HepG2 (cell line): ENCODE measurements at regions not wholly inside any gene's neighbourhood (a gene's known extent, or its start where the extent isn't known, plus 50 kb on each side); places are given as distances from the start of the nearest gene placed in this dataset.
A peak's percentile ranks its signal among the peaks of the same experiment; 100 is the strongest.

Experiments
- EZH2 ChIP-seq: conservative IDR thresholded peaks from 2 replicates; pipeline ENCODE4 v1.6.1; 2012; ENCODE audit warnings: mild to moderate bottlenecking, low read depth, low read length, moderate library complexity
- FOSL1 ChIP-seq: sonication (generic); formaldehyde crosslinking; IDR thresholded peaks from 2 replicates; pipeline ENCODE4 v1.9.0; 2021; ENCODE audit warnings: missing genetic modification reagents, borderline replicate concordance
- HOXA9 ChIP-seq: sonication (generic); formaldehyde crosslinking; IDR thresholded peaks from 2 replicates; pipeline ENCODE4 v1.8.1; 2022; ENCODE audit warnings: missing genetic modification reagents, mild to moderate bottlenecking, moderate library complexity, borderline replicate concordance
- IRF2 ChIP-seq: IDR thresholded peaks from 2 replicates; pipeline ENCODE4 v1.6.1; 2018; ENCODE audit warnings: missing genetic modification reagents, missing compliant biosample characterization
- RAD51 ChIP-seq: fragments of 450-650 bp; IDR thresholded peaks from 2 replicates; pipeline ENCODE4 v1.6.1; 2016; ENCODE audit warnings: borderline replicate concordance
- SMAD9 ChIP-seq: sonication (generic); formaldehyde crosslinking; IDR thresholded peaks from 2 replicates; pipeline ENCODE4 v1.5.1; 2020; ENCODE audit warnings: mild to moderate bottlenecking, missing genetic modification reagents
- TAF15 ChIP-seq: fragments of 200-400 bp; formaldehyde crosslinking; IDR thresholded peaks from one replicate; pipeline ENCODE4 v1.6.1; 2018; ENCODE audit warnings: mild to moderate bottlenecking, low read depth, low read length; ENCODE audit not compliant: poor library complexity, severe bottlenecking
- ZBTB42 ChIP-seq: sonication (generic); formaldehyde crosslinking; IDR thresholded peaks from 2 replicates; pipeline ENCODE4 v1.5.0; 2020; ENCODE audit warnings: mild to moderate bottlenecking, missing genetic modification reagents
- ZBTB7B ChIP-seq: sonication (generic); formaldehyde crosslinking; IDR thresholded peaks from 2 replicates; pipeline ENCODE4 v1.4.0; 2020; ENCODE audit warnings: missing genetic modification reagents
- ZNF138 ChIP-seq: sonication (generic); formaldehyde crosslinking; IDR thresholded peaks from 2 replicates; pipeline ENCODE4 v1.5.0; 2020; ENCODE audit warnings: mild to moderate bottlenecking, low read depth, missing genetic modification reagents
- ZNF225 ChIP-seq: sonication (generic); formaldehyde crosslinking; IDR thresholded peaks from 2 replicates; pipeline ENCODE4 v1.4.0; 2020; ENCODE audit warnings: mild to moderate bottlenecking, missing genetic modification reagents
- ZNF660 ChIP-seq: sonication (generic); formaldehyde crosslinking; IDR thresholded peaks from 2 replicates; pipeline ENCODE4 v1.5.1; 2020; ENCODE audit warnings: mild to moderate bottlenecking, low read depth, missing genetic modification reagents, borderline replicate concordance
- ZNF674 ChIP-seq: sonication (generic); formaldehyde crosslinking; IDR thresholded peaks from 2 replicates; pipeline ENCODE4 v1.5.0; 2020; ENCODE audit warnings: low read depth, mild to moderate bottlenecking, missing genetic modification reagents
- ZNF761 ChIP-seq: sonication (generic); formaldehyde crosslinking; conservative IDR thresholded peaks from 2 replicates; pipeline ENCODE4 v1.4.0; 2020; ENCODE audit warnings: mild to moderate bottlenecking, missing genetic modification reagents
- TF ChIP-seq, protein P1 (sequence below): sonication (generic); formaldehyde crosslinking; IDR thresholded peaks from 2 replicates; pipeline ENCODE4 v1.5.0; 2020; ENCODE audit warnings: mild to moderate bottlenecking, missing genetic modification reagents, moderate library complexity
- TF ChIP-seq, protein P2 (sequence below): sonication (generic); formaldehyde crosslinking; IDR thresholded peaks from 2 replicates; pipeline ENCODE4 v1.4.0; 2020; ENCODE audit warnings: missing genetic modification reagents
- TF ChIP-seq, protein P3 (sequence below): sonication (generic); formaldehyde crosslinking; IDR thresholded peaks from 2 replicates; pipeline ENCODE4 v1.4.0; 2020; ENCODE audit warnings: missing genetic modification reagents, borderline replicate concordance
- TF ChIP-seq, protein P4 (sequence below): sonication (generic); formaldehyde crosslinking; IDR thresholded peaks from 2 replicates; pipeline ENCODE4 v1.4.0; 2020; ENCODE audit warnings: missing genetic modification reagents
- TF ChIP-seq, protein P5 (sequence below), 2 experiments: fragments of 450-650 bp in 1 of 2; sonication (generic) in 1 of 2; formaldehyde crosslinking; IDR thresholded peaks; 2 replicates each; pipeline versions ENCODE4 v1.5.0 to v1.8.0; 2020 to 2022; ENCODE audit warnings: mild to moderate bottlenecking in 1 of 2, missing genetic modification reagents in 1 of 2

DNA sequence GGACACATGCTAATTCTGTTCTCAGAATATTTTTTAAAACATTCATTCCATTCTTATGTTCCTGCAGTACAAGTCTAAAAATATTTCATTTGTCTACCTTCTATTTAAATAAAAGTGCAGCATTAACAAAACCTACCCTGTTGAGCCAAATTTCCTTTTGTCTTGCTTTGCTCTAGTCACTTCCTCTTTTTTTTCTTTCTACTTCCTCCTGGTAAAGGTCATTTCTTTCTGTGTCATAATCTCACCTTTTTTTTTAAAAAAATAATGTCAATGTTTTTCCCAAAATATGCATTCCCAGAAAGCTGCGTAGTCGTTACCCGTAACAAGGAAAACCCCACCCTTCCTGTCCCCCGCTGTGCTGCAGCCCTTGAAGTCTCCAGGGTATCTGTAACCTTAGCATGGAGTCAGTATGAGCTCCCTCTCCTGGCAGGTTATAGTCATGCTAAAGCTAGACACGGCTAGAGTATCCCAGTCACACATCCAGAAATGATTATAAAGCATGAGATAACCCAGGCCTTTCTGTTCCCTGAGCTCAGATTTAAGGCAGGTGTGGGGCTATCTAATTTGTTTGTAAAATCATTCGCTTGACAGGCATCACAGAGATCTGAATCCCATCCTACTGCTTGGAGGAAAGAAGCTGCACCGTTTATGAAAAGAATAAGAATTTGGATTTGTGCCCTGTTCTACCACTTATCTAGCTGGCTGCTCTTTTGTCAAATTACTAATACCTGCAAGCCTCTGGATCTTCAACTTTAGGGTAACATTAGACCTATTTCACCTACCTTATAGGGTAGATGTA lies 51.1 kb upstream of the EED start (continued):
- no peak for TF ChIP-seq ZBTB42 (CRISPR knock-in tag)
- TF ChIP-seq EZH2, result no peak
- TF ChIP-seq, protein P1, sequence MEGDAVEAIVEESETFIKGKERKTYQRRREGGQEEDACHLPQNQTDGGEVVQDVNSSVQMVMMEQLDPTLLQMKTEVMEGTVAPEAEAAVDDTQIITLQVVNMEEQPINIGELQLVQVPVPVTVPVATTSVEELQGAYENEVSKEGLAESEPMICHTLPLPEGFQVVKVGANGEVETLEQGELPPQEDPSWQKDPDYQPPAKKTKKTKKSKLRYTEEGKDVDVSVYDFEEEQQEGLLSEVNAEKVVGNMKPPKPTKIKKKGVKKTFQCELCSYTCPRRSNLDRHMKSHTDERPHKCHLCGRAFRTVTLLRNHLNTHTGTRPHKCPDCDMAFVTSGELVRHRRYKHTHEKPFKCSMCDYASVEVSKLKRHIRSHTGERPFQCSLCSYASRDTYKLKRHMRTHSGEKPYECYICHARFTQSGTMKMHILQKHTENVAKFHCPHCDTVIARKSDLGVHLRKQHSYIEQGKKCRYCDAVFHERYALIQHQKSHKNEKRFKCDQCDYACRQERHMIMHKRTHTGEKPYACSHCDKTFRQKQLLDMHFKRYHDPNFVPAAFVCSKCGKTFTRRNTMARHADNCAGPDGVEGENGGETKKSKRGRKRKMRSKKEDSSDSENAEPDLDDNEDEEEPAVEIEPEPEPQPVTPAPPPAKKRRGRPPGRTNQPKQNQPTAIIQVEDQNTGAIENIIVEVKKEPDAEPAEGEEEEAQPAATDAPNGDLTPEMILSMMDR (CRISPR knock-in tag), result peak; percentile 85
- no peak for TF ChIP-seq ZNF674
- no peak for TF ChIP-seq RAD51
- TF ChIP-seq ZNF660 (CRISPR knock-in tag), result no peak
- TF ChIP-seq ZBTB7B, result 0 out of 2 replicates have a peak, but pooled peaks have one; percentile 50
- TF ChIP-seq IRF2, result peak; percentile 42; the same call in 1 of the 2 replicates
- TF ChIP-seq, protein P2, sequence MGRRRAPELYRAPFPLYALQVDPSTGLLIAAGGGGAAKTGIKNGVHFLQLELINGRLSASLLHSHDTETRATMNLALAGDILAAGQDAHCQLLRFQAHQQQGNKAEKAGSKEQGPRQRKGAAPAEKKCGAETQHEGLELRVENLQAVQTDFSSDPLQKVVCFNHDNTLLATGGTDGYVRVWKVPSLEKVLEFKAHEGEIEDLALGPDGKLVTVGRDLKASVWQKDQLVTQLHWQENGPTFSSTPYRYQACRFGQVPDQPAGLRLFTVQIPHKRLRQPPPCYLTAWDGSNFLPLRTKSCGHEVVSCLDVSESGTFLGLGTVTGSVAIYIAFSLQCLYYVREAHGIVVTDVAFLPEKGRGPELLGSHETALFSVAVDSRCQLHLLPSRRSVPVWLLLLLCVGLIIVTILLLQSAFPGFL, result no peak
- TF ChIP-seq TAF15, result no peak
- TF ChIP-seq, protein P3, sequence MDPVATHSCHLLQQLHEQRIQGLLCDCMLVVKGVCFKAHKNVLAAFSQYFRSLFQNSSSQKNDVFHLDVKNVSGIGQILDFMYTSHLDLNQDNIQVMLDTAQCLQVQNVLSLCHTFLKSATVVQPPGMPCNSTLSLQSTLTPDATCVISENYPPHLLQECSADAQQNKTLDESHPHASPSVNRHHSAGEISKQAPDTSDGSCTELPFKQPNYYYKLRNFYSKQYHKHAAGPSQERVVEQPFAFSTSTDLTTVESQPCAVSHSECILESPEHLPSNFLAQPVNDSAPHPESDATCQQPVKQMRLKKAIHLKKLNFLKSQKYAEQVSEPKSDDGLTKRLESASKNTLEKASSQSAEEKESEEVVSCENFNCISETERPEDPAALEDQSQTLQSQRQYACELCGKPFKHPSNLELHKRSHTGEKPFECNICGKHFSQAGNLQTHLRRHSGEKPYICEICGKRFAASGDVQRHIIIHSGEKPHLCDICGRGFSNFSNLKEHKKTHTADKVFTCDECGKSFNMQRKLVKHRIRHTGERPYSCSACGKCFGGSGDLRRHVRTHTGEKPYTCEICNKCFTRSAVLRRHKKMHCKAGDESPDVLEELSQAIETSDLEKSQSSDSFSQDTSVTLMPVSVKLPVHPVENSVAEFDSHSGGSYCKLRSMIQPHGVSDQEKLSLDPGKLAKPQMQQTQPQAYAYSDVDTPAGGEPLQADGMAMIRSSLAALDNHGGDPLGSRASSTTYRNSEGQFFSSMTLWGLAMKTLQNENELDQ (CRISPR knock-in tag), result no peak
- TF ChIP-seq ZNF138 (CRISPR knock-in tag), result no peak
- no peak for TF ChIP-seq ZNF761 (CRISPR knock-in tag)
- TF ChIP-seq HOXA9 (CRISPR knock-in tag), result no peak
- TF ChIP-seq FOSL1, result no peak
- TF ChIP-seq, protein P4, sequence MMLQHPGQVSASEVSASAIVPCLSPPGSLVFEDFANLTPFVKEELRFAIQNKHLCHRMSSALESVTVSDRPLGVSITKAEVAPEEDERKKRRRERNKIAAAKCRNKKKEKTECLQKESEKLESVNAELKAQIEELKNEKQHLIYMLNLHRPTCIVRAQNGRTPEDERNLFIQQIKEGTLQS (CRISPR knock-in tag), result no peak
- no peak for TF ChIP-seq ZNF225 (CRISPR knock-in tag)
- TF ChIP-seq, protein P5, sequence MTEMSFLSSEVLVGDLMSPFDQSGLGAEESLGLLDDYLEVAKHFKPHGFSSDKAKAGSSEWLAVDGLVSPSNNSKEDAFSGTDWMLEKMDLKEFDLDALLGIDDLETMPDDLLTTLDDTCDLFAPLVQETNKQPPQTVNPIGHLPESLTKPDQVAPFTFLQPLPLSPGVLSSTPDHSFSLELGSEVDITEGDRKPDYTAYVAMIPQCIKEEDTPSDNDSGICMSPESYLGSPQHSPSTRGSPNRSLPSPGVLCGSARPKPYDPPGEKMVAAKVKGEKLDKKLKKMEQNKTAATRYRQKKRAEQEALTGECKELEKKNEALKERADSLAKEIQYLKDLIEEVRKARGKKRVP (CRISPR knock-in tag; IDR thresholded peaks at IDR 0.05), result no peak
- no peak for TF ChIP-seq SMAD9 (CRISPR knock-in tag)
